ENCODE measurements at regions not wholly inside any gene's neighbourhood (a gene's known extent, or its start where the extent isn't known, plus 50 kb on each side); places are given as distances from the start of the nearest gene placed in this dataset.

DNA sequence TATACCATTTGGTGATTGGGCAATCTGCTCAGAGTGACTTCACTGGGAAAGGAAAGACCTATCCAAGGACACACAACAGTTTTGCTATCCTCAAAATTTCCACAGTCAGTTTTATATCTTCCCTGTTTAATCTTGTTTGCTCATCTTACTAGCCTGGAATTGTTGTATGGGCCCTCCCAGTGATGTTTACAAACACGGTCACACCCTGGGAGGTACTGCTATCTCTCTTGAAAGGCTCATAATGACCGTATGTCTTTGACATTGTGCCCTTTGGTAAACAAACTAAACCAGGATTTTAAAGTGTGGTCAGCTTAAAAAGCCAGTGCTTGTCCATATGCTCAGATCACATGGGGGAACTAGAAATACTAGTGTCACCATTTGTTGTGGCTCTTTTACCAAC is 277.0 kb downstream of the CDH2 start:
- WGBS, 2 donors (ENCODE audit: low coverage in 1 of 2) = 52 to 62% methylated on average over 2 of the region's 2 CpGs
- no peaks in the 10 kb centered on the region for H3K4me1 ChIP-seq
- ATAC-seq = no peak
- no peak overlapping the region for H3K27ac ChIP-seq
- H3K4me3 ChIP-seq = no peak overlapping the region
- TF ChIP-seq POLR2AphosphoS5 (IDR thresholded peaks at IDR 0.05) (no peak), EP300 (IDR thresholded peaks at IDR 0.05) (no peak), POLR2A (IDR thresholded peaks at IDR 0.05) (no peak)
- TF ChIP-seq, protein P1, sequence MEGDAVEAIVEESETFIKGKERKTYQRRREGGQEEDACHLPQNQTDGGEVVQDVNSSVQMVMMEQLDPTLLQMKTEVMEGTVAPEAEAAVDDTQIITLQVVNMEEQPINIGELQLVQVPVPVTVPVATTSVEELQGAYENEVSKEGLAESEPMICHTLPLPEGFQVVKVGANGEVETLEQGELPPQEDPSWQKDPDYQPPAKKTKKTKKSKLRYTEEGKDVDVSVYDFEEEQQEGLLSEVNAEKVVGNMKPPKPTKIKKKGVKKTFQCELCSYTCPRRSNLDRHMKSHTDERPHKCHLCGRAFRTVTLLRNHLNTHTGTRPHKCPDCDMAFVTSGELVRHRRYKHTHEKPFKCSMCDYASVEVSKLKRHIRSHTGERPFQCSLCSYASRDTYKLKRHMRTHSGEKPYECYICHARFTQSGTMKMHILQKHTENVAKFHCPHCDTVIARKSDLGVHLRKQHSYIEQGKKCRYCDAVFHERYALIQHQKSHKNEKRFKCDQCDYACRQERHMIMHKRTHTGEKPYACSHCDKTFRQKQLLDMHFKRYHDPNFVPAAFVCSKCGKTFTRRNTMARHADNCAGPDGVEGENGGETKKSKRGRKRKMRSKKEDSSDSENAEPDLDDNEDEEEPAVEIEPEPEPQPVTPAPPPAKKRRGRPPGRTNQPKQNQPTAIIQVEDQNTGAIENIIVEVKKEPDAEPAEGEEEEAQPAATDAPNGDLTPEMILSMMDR (IDR thresholded peaks at IDR 0.05) = no peak
- no peaks in the 10 kb centered on the region for H3K9me3 ChIP-seq
- no peaks in the 10 kb centered on the region for H3K27me3 ChIP-seq
- H3K36me3 ChIP-seq = no peaks in the 10 kb centered on the region

DNA sequence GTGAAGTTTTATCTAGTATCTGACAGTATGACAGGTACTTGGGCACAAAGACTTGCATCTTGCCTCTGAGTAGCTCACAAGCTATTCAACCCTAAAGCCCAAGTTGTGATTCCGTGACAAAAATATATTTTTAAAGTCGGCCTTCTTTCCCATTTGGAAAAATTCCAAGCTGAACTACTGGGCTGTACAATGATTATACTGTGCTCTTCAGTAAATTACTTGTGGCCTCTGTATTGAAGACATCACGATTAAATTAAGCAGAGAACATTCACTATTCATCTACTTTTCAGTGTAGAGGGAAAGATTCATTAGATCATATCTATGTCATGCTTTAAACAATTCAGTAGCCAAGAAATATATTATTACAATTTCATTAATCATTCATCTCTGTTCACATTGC is 282.2 kb downstream of the CDH2 start:
- Histone ChIP-seq H3K36me3 (no peaks in the 10 kb centered on the region), H3K27me3 (no peaks in the 10 kb centered on the region), H3K4me1 (no peaks in the 10 kb centered on the region), H3K4me3 (no peak overlapping the region), H3K27ac (no peak overlapping the region), H3K9me3 (no peaks in the 10 kb centered on the region)
- no peak for ATAC-seq
- no peak for TF ChIP-seq EP300 (IDR thresholded peaks at IDR 0.05)
- WGBS, 2 donors (ENCODE audit: low coverage in 1 of 2) = 36 to 37% methylated on average over 3 of the region's 3 CpGs

DNA sequence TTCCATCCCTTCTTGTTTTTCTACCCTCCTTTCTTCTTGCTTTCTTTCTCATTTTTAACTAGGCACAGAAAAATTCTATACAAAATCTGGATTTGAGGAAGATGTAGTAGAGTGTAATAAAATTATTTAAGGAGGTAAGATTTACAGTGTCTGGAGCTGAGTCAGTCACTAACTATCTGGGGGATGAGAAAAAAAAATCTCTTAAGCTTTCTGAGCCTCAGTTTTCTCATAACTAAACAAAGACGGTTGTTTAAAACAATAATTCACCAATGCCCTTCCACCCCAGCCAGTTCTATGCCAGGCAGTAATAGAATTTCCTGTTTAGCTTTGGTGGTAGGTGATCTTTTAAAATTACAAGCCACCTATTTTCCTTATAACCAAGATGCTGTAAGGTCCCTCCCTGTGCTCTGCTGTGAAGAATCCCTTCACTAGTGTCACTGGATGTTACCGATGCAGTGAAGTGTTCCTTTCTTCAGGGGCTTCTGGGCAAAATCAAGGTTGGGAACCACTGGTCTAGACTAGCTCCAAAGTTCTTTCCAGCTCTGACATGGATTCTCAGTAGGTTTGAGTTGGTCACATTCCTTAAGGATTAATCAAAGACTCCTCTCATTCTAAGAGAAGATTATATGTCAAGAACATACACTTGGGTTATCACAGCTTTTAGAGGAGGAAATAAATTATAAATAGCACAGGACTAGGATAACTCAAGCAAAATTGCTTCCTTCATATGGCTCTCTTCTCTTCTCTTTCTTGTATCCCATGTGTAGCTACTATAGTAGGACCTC is 289.0 kb downstream of the CDH2 start:
- H3K4me3 ChIP-seq = no peak overlapping the region
- TF ChIP-seq EP300 (IDR thresholded peaks at IDR 0.05) = no peak
- TF ChIP-seq POLR2A (IDR thresholded peaks at IDR 0.05) = no peak
- no peak for TF ChIP-seq POLR2AphosphoS5 (IDR thresholded peaks at IDR 0.05)
- TF ChIP-seq, protein P1 (IDR thresholded peaks at IDR 0.05) = no peak
- H3K27ac ChIP-seq = no peak overlapping the region
- WGBS, 2 donors (ENCODE audit: low coverage in 1 of 2) = 50 to 74% methylated on average over 2 of the region's 2 CpGs
- H3K9me3 ChIP-seq = no peaks in the 10 kb centered on the region
- no peaks in the 10 kb centered on the region for H3K4me1 ChIP-seq
- no peaks in the 10 kb centered on the region for H3K27me3 ChIP-seq
- H3K36me3 ChIP-seq = no peaks in the 10 kb centered on the region
- no peak for ATAC-seq

DNA sequence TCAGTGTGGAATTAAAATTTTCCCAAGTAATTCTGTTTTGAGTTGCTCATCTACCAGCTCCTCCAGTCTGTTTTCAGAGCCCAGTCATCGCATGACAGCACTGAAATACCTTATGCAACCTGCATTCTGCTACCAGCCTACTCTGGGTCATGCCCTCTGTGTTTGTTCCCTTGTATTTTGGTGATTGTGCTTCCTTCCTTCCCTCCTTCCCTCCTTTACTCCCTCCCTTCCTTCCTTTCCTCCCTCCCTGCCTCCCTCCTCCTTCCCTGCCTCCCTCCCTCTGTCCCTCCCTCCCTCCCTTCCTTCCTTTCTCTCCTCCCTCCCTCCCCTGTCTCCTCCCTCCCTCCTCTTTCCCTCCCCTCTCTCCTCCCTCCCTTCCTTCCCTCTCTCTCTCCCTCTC is 289.6 kb downstream of the CDH2 start:
- TF ChIP-seq EP300 (IDR thresholded peaks at IDR 0.05) (no peak), POLR2AphosphoS5 (IDR thresholded peaks at IDR 0.05) (no peak), POLR2A (IDR thresholded peaks at IDR 0.05) (no peak)
- TF ChIP-seq, protein P1 (IDR thresholded peaks at IDR 0.05) = no peak
- H3K4me3 ChIP-seq = no peak overlapping the region
- ATAC-seq = no peak
- H3K27ac ChIP-seq = no peak overlapping the region
- no peaks in the 10 kb centered on the region for H3K36me3 ChIP-seq
- no peaks in the 10 kb centered on the region for H3K4me1 ChIP-seq
- H3K27me3 ChIP-seq = no peaks in the 10 kb centered on the region
- 73 to 100% methylated on average over 1 of the region's 1 CpG for WGBS, 2 donors (ENCODE audit: low coverage in 1 of 2)
- H3K9me3 ChIP-seq = no peaks in the 10 kb centered on the region

DNA sequence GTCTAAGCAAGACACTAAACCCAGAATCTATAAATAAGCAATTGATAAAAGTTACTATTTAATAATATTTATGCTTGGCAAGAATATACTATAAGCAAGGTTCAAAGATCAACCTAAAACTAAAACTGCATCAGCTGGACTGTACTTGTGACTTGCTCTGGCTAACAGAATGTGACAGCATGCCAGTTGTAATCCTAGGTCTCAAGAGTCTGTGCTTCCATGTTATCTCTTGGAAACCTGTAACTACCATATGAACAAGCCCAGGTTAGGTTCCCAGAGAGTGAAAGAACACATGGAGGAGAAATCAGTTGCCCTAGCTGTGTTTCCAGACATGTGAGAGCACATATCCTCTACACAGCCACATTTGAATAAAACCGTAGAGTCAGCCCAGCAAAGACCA is 297.4 kb downstream of the CDH2 start:
- no peak overlapping the region for H3K4me3 ChIP-seq
- 90% methylated on average over 1 of the region's 1 CpG; no CpG with 5 or more reads in 1 of the 2 donors for WGBS, 2 donors (ENCODE audit: low coverage in 1 of 2)
- H3K9me3 ChIP-seq = no peaks in the 10 kb centered on the region
- no peaks in the 10 kb centered on the region for H3K36me3 ChIP-seq
- TF ChIP-seq POLR2A (IDR thresholded peaks at IDR 0.05) (no peak), EP300 (IDR thresholded peaks at IDR 0.05) (no peak), POLR2AphosphoS5 (IDR thresholded peaks at IDR 0.05) (no peak)
- TF ChIP-seq, protein P1 (IDR thresholded peaks at IDR 0.05) = no peak
- no peaks in the 10 kb centered on the region for H3K27me3 ChIP-seq
- no peak overlapping the region for H3K27ac ChIP-seq
- ATAC-seq = no peak
- no peaks in the 10 kb centered on the region for H3K4me1 ChIP-seq
